Ishikawa (cell line): ENCODE measurements at regions not wholly inside any gene's neighbourhood (a gene's known extent, or its start where the extent isn't known, plus 50 kb on each side); places are given as distances from the start of the nearest gene placed in this dataset.

Experiments
- CEBPB ChIP-seq: IDR thresholded peaks from 2 replicates; pipeline ENCODE4 v1.6.1; 2012
- EGR1 ChIP-seq: IDR thresholded peaks from 2 replicates; pipeline ENCODE4 v1.6.1; 2012
- EP300 ChIP-seq: IDR thresholded peaks from 2 replicates; pipeline ENCODE4 v1.6.1; 2012; ENCODE audit warnings: borderline replicate concordance
- REST ChIP-seq: IDR thresholded peaks from 2 replicates; pipeline ENCODE4 v1.6.1; 2012; ENCODE audit warnings: low read depth, mild to moderate bottlenecking
- TAF1 ChIP-seq: IDR thresholded peaks from 2 replicates; pipeline ENCODE4 v1.6.1; 2012; ENCODE audit warnings: low read depth, mild to moderate bottlenecking

GRCh38 chr1:104624538-104624937, 874.8 kb downstream of the AMY1C start:
- TF ChIP-seq REST (no peak), EGR1 (no peak), TAF1 (no peak), EP300 (no peak), CEBPB (no peak)
